Caki2 (cell line): ENCODE measurements at regions not wholly inside any gene's neighbourhood (a gene's known extent, or its start where the extent isn't known, plus 50 kb on each side); places are given as distances from the start of the nearest gene placed in this dataset.
A peak's percentile ranks its signal among the peaks of the same experiment; 100 is the strongest.

Experiments used
- DNase-seq: peaks from one replicate; pipeline ENCODE4 v3.0.0-alpha.2; 2015; ENCODE audit warnings: low read depth
- in situ Hi-C: cut with HindIII; loops from 2 replicates; pipeline ENCODE4 v1.10.0; 2016; ENCODE audit warnings: low sequenced_read_pairs, low pct_unique_long_range_greater_than_20kb, mixed read lengths

GRCh38 chr20:58056021-58056591, 172.3 kb downstream of the ANKRD60 start:
- no peak for DNase-seq
- in situ Hi-C loops, result no loop called here

GRCh38 chr20:58054780-58055373, 173.6 kb downstream of the ANKRD60 start:
- no peak for DNase-seq
- in situ Hi-C loops, result no loop called here

- in situ Hi-C loops, result no loop called here
- no peak for DNase-seq
These were observed 174.2 kb downstream of the ANKRD60 start for GRCh38 chr20:58054082-58054779.

- in situ Hi-C loops, result no loop called here
- no peak for DNase-seq
These were observed 174.9 kb downstream of the ANKRD60 start for GRCh38 chr20:58053391-58054055.

GRCh38 chr20:58051367-58051766, 177.1 kb downstream of the ANKRD60 start:
- in situ Hi-C loops, result no loop called here
- DNase-seq, result no peak

- in situ Hi-C loops, result no loop called here
- DNase-seq, result peak; percentile 47
These were observed 180.3 kb downstream of the ANKRD60 start for GRCh38 chr20:58048096-58048702.

GRCh38 chr20:58046311-58046710, 182.1 kb downstream of the ANKRD60 start:
- in situ Hi-C loops, result no loop called here
- no peak for DNase-seq

- in situ Hi-C loops, result no loop called here
These were observed 182.9 kb downstream of the ANKRD60 start for GRCh38 chr20:58045579-58045978.

GRCh38 chr20:58044931-58045555, 183.4 kb downstream of the ANKRD60 start:
- DNase-seq, result no peak
- in situ Hi-C loops, result no loop called here

More at GRCh38 chr20:58045579-58045978, 182.9 kb downstream of the ANKRD60 start:
- DNase-seq, result no peak

- in situ Hi-C loops, result no loop called here
These were observed 184.2 kb downstream of the ANKRD60 start for GRCh38 chr20:58044286-58044685.

GRCh38 chr20:58043236-58044140, 185.0 kb downstream of the ANKRD60 start:
- in situ Hi-C loops, result no loop called here
- no peak for DNase-seq

More at GRCh38 chr20:58044286-58044685, 184.2 kb downstream of the ANKRD60 start:
- no peak for DNase-seq

- in situ Hi-C loops, result no loop called here
- DNase-seq, result no peak
These were observed 185.9 kb downstream of the ANKRD60 start for GRCh38 chr20:58042591-58042990.

GRCh38 chr20:58040447-58041290, 187.8 kb downstream of the ANKRD60 start:
- in situ Hi-C loops, result no loop called here
- DNase-seq, result no peak

GRCh38 chr20:58039274-58040092, 189.0 kb downstream of the ANKRD60 start:
- in situ Hi-C loops, result no loop called here
- no peak for DNase-seq

- DNase-seq, result no peak
- in situ Hi-C loops, result no loop called here
These were observed 190.3 kb downstream of the ANKRD60 start for GRCh38 chr20:58038123-58038654.

GRCh38 chr20:58037631-58038030, 190.8 kb downstream of the ANKRD60 start:
- in situ Hi-C loops, result no loop called here
- no peak for DNase-seq
